ENCODE measurements at regions not wholly inside any gene's neighbourhood (a gene's known extent, or its start where the extent isn't known, plus 50 kb on each side); places are given as distances from the start of the nearest gene placed in this dataset.
"Not testable (repeated sequence)": the region's sequence is repeated elsewhere in the genome, so short reads cannot be mapped to it uniquely, and the experiment has no call there.

DNA sequence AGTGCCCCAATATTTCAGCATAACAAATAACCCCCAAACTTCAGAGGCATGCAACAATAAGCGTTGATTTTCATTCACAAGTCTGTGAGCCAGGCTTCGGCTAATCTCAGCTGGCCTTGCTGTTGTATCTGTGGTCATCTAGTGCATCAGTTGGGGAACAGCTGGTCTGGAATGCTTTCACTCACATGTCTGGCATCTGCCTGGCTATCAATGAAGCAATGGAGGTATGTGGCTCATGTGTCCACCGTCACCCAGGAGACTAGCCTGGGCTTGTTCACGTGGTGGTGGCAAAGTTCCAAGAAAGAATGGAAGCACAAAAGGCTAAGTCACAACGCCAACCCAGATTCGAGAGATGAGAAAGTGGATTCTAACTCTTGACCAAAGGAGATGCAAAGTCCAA, 304.8 kb upstream of the ISX start:
- no peak for DNase-seq

DNA sequence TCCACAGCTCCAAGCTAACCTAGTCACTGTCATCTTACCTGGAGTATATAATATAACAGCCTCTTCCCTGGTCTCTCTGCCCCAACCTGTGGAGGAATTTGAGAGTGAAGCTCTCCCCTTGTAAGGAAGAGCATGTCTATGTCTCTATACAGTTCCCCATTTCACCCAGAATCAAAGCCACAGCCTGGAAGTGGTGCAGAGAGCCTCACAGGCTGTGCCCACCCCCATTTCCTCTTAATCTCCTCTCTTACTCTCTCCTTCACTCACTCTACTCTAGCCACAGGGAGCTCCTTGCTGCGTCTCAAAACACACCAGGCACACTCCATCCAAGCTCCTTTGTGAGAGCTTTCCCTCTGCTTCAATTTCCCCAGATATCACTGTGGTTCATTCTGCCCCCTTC, 302.5 kb upstream of the ISX start:
- intact Hi-C loops (cut with DNase I): no loop called here
- DNase-seq (no peak), ATAC-seq (no peak)

More for the DNA sequence above, 304.8 kb upstream of the ISX start:
- no peak for ATAC-seq
- intact Hi-C loops (cut with DNase I): no loop called here

DNA sequence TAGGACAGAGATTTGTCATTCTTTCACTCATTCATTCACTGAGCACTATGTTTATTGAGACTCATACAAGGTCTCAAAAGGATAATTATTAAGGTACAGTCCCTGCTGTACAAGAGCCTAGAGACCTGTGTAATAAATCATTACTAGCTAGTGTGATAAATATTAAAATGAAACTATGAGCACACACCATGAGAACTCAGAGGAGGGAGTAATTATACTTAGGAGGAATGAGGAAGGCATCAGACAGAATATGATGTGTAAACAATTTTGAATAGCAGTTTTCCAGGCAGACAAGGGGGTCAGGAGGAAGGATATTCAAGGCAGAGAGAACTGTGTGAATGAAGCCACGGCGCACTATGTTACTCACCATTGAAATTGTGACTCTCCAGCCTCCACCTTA, 300.8 kb upstream of the ISX start:
- DNase-seq: no peak
- intact Hi-C loops (cut with DNase I): no loop called here
- no peak for ATAC-seq

DNA sequence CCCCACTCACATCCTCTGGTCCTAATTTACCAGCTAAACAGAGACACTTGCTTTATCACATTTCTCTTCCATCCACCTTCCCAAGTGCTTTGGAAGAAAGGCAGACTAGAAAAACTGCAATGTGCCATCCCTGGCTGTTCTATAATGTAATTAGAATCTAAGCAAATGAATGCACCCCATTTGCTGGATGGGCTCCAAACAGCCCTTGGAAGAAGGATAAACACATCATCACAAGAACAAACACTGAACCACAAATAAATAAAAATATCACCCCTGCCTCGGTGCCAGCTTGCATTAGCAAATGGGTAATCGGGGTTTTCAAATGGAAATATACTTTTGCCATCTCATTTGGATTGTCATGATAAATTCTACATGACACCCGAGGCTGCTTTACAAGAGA, 296.6 kb upstream of the ISX start:
- ATAC-seq (no peak), DNase-seq (no peak)
- intact Hi-C loops (cut with DNase I): no loop called here

DNA sequence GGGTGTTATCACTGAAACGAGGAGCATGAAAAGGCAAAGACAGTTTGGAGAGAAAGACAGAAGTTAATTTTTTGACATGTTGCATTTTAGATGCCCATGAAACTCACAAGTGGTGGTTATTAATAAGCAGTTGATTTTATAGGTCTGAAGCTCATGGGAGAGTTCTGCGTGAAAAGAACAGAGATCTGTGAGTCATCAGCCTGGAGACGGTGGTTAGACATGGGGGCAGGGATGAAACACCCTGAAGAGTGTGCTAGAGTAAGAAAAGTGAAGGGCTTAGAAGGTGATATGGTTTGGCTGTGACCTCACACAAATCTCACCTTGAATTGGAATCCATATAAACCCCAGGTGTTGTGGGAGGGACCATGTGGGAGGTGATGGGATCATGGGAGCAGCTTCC, 289.1 kb upstream of the ISX start:
- ATAC-seq: no peak
- intact Hi-C loops (cut with DNase I): no loop called here
- DNase-seq: no peak

DNA sequence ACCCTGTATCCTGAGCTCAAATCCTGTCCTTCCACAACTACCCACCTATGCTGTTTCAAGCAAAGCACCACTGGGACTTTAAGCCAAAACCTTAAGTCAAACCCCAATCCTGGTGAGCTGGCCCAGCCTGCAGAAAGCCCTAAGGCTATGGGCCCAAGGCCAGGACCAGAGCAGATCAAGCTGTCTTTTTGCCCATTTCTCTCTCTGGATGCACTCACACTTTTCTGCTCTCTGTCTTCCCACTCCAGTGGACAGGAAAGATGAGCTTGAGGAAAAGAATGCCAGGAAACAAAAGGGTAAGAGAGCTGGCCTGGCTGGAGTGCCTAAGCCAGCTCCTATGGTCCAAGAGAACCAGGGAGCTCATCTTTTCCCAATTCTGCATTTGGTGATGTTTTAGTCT, 284.3 kb upstream of the ISX start:
- ATAC-seq (no peak), DNase-seq (no peak)
- intact Hi-C loops (cut with DNase I): no loop called here

DNA sequence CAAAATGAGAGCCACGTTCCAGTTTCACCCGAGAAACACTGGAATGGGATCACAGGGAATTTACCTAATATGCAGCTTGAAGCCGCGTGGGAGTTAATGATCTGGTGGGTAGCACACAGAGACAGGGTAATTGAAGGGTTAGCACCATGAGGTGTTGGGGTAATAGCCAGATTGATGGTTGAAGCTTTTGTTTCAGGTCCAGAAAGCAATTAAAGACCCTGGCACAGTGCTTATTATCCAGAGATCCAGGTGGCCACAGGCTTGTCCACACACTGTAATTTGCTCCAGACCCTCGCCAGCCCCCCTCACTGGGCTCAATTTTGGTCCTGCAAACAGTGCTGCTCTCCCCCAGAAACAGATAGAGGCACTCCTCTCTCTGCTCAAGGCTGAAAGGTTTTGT, 282.5 kb upstream of the ISX start:
- DNase-seq: no peak
- ATAC-seq: no peak
- intact Hi-C loops (cut with DNase I): no loop called here

DNA sequence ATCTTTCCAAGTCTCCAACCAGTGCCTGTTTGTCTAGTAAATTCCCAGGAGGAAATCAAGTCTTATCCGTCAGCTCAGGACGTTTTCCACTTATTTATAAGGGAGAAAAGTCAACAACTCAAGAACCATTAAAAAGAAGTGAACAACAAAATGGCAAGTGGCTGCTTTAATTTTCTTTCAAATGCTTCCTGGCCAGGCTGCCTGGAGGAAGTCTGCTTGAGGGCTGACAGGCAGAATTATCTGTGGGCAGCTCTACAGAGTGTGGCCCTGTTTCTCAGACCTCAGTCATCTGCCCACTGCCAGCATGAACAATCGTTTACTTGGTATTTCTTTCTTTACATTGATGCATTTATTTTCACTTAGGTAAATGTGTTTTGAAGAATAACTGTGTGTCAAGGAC, 281.9 kb upstream of the ISX start:
- ATAC-seq: no peak
- intact Hi-C loops (cut with DNase I): no loop called here
- no peak for DNase-seq

DNA sequence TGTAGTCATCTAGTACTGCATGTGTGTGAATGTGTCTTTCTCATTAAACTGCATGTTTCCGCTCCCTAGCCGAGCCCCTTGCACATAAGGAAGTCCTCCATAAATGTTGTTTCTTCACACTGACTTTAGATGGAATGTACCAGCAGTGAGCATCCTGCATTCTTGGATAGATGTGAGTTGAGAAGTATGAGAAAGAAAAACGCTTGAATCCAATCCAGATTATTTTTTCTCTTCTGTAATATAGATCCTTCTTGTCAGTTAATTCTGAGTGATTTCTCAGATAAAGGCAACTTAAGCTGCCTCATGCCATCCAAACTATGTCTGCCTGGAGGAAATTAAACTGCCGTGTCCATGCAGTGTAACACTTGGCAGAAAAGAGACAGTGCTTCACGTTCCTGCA, 268.1 kb upstream of the ISX start:
- DNase-seq: no peak
- intact Hi-C loops (cut with DNase I): no loop called here
- no peak for ATAC-seq

DNA sequence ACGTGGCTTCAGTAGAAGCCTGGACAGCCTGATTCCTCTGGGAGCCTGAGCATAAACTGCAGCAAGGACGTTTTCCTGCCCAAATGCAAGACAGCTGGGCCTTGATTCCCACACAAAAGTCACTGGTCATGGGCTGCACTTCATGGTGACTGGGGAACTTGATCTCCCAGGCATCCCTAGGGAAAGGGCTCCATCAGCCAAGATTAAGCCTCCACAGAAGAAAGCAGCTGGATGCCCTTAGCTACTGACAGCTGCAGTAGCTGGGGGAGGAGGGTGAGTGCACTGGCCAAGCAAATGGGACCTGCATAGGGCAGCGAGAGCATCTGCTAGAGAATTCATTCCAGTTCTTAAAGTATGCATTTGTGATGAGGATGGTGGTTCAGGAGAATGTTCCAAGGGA, 267.4 kb upstream of the ISX start:
- DNase-seq (no peak), ATAC-seq (peak; percentile 38)
- intact Hi-C loops (cut with DNase I): no loop called here

DNA sequence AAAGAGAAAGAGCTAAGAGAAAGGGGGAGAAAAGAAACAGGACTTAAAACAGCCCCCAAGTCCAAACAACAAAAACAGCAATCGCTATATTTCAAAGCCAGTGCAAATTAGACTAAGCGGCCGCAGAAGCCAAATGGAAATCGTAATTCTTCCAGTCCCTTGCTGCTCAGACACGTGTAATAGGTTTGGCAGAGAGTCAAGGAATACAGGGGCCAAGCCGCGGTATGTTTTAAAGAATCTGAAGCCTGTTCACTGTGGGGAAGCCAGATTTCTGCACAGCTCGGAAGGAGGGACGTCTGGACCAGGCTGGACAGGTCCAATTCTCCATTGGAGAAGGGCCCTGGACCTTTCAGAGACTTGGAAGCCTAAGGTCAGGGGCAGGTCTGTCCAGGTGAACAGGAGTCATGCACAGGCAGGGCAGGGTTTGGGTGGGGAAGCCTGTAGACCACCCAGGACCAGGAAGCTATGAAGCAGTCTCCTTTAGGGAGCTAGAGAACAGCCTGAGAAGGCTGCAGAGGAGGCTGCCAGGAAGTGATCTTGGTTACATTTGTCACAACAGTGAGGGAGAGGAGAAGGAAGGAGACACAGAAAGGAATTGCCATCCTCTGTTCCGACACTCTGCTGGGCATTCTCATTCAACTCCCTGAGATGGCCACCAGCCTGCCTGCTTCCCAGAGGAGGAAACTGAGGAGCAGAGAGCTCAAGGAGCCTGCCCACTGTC, 265.5 kb upstream of the ISX start:
- intact Hi-C loops (cut with DNase I): no loop called here
- ATAC-seq (peak; percentile 57 to 74), DNase-seq (no peak)

DNA sequence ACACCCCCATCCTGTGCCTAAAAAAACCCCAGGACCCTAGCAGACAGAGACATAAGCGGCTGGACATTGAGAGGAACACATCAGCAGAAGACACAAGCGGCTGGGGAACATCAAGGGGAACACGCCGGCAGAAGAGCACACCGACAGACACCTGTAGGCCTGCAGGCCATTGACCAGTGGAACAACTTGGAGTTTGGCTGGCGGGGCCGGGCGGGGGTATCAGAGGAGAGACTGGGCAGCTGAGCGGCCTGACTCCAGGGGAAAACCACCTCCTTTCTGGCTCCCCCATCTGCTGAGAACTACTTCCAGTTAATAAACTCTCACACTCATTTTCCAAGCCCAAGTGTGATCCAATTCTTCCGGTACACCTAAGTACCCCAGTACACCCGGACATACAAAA, 264.7 kb upstream of the ISX start:
- intact Hi-C loops (cut with DNase I): no loop called here
- DNase-seq (no peak), ATAC-seq (no peak)

DNA sequence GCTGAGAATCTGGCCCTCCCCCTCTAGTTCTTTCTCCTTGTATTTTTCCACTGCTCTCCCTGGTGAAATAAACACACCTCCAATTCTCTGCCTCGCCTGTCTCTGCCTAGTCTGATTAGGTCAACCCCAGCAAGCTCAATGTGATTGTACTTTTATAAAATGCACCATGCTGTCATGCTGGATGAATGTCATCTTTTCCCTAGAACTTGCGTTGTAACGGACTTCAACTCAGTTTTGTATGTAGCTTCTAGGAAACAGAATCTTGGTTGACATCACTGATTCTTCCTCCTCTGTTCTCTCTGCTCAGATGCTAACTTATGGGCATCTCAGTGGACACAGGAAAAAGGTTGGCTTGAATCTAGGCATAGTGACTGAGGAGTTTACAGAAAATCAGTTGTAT, 261.9 kb upstream of the ISX start:
- intact Hi-C loops (cut with DNase I): no loop called here
- DNase-seq (no peak), ATAC-seq (no peak)

DNA sequence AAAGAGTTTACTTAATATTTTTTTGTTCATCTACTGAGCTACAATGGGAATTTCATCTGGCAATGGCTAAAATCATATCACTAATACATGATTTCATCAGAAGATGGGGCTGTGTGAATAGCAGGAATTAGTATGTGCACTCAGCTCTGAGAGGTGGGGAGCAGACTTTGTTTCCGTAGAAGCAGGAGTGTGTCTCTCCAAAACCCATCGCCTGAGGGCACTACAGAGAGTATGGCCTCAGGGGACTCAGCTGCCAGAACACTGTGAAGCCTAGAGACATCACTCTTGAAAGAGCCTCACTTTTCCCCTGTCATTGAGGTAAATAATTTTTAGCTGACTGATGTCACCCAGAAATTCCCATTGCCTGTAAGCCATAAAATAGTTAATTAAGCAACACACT, 261.4 kb upstream of the ISX start:
- DNase-seq: no peak
- intact Hi-C loops (cut with DNase I): no loop called here
- no peak for ATAC-seq

DNA sequence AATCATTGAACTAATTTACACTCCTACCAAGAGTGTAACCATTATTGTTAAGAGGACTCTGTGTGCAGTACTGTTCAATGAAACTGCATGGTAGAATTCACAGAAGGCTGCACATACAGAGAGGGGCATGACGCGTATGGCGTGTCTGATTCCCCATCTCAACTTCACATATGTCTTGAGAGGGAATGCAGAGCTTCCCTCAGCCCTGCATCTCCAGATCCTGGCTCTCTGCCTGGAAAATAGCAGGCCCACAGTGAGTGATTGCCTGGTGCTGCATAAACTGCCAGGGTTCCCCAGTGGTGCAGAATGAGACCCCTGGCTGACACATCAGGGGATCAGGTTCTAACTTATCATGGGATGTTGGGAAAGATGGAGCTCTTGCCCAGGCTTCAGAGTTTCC, 260.2 kb upstream of the ISX start:
- DNase-seq (no peak), ATAC-seq (no peak)
- intact Hi-C loops (cut with DNase I): no loop called here

DNA sequence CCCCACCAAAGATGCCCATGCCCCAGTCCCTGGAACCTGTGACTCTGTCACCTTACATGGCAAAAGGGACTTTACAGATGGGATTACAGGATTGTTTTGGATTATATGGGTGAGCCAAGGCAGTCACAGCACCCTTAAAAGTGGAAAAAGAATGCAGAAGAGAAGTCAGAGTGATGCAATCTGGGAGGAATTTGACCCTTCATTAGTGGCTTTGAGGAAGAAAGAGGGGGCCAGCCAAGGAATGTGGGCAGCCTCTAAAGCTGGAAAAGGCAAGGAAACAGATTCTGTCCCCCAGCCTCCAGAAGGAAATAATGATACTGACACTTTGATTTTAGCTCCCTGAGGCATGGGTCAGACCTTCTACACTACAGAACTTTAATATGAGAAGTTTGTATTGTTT, 257.3 kb upstream of the ISX start:
- DNase-seq (no peak), ATAC-seq (no peak)
- intact Hi-C loops (cut with DNase I): no loop called here

DNA sequence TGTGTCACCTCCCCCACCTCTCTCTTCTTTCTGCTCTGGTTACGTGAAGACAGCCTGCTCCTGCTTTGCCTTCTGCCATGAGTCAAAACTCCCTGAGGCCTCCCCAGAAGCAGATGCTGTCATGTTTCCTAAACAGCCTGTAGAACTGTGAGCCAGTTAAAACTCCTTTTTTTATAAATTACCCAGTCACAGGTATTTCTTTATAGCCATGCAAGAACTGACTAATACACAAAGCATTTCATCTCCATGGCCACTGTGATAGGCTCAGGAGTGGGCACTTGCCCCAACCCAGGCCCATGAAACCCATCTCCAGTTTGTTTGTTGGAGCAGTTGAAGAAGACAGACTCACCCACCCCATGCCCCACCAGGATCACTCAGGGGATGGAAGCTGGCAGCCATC, 253.3 kb upstream of the ISX start:
- intact Hi-C loops (cut with DNase I): no loop called here
- ATAC-seq: peak in 1 of 2 donors; percentile 48
- DNase-seq: no peak

DNA sequence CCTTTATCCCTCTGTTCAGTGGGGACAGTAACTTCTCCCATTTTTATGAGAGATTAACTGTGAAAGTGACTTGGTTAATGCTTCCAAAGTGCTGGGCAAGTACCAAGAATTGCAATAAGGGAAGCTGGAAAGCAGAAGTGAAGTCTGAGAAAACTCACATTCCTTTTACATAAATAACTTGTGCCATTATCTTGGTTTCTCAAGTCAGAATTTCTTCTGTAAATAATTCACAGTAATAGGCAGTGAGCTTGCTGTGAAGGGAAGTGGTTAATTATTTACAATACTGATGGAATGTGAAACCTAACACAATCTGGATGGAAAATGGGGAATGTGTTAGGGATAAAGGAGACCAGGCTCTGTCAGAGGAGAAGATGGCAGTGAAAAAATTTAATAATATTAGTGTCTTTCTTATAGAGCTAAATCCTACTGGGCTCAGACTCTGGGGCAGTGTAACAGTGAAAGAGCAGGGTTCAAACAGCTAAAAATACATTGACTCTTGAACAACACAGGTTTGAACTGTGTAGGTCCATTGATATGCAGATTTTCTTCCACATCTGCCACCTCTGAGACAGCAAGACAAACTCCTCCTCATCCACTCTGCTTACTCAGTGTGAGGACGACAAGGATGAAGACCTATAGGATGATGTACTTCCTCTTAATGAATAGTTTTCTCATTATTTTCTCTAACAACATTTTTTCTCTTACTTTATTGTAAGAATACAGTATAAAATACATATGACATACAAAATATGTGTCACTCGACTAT, 251.5 kb upstream of the ISX start:
- ATAC-seq (no peak), DNase-seq (no peak)
- intact Hi-C loops (cut with DNase I): no loop called here

DNA sequence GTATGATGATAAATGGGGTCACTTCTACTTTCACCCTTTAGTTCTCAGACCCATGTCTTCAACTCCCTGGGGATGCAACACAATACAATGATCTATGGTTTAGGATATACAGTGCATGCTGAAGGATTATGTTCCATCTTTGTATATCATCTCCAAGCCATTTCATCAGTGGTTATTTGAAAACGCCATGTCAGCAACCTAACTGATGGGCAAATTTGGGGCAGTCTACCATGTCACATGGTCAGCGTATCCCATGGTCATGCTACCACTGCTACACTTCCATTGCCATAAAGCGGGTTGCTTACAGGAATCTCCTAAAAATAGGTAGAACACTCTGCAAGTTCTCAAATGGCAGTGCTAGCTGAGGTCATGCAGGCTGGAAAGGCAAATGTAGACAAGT, 236.5 kb upstream of the ISX start:
- ATAC-seq (no peak), DNase-seq (no peak)
- intact Hi-C loops (cut with DNase I): no loop called here

DNA sequence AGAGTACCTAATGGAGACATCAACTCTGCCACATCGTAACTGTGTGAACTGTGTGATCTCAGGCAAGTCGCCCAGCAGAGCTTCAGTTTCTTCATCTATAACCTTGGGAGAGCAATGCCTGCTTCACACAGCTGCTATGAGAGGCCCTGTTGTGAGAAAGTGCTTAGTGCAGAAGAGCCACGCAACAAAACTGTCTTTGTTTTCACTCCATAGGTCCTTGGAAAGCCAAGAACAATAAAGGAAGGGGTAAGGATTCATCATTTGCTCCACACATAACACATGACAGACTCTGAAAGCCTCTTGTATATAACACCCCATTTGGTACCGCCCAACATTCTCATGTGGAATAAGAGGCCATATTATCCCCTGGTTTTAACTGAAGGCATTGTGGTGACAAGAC, 231.9 kb upstream of the ISX start:
- no peak for ATAC-seq
- intact Hi-C loops (cut with DNase I): no loop called here
- DNase-seq: no peak

DNA sequence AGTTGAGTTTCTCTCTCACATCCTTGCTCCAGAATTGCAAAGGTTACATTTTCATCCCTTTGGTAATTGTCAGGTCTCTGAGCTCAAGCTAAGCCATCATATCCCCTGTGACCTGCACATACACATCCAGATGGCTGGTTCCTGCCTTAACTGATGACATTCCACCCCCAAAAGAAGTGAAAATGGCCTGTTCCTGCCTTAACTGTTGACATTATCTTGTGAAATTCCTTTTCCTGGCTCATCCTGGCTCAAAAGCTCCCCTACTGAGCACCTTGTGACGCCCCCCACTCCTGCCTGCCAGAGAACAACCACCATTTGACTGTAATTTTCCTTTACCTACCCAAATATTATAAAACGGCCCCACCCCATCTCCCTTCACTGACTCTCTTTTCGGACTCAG, 231.4 kb upstream of the ISX start:
- ATAC-seq; intact Hi-C loops (cut with DNase I); DNase-seq: not testable (repeated sequence)

All from left cardiac atrium (tissue), 4 donors.